ENCODE measurements at regions not wholly inside any gene's neighbourhood (a gene's known extent, or its start where the extent isn't known, plus 50 kb on each side); places are given as distances from the start of the nearest gene placed in this dataset.
A peak's percentile ranks its signal among the peaks of the same experiment; 100 is the strongest.

DNA sequence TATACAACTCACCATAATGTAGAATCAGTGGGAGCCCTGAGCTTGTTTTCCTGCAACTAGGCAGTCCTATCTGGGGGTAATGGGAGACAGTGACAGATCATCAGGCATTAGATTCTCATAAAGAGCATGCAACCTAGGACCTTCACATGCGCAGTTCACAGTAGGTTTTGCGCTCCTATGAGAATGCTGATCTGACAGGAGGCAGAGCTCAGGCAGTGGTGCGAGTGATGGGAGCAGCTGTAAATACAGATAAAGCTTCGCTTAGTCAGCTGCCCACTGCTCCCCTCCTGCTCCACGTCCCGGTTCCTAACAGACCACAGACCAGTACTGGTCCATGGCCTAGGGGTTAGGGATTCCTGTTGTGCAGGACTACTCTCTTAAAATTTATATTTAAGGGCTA, 255.3 kb upstream of the POU3F3 start:
- DNase-seq (ENCODE audit: low read depth in 2 of 2): peak in 1 of 2 donors; percentile 4
- H3K4me1 ChIP-seq (ENCODE audit: control insufficient read depth, extremely low read depth, insufficient read depth, low read length): no peaks in the 10 kb centered on the region
- H3K27ac ChIP-seq (ENCODE audit: insufficient read depth, low read length): no peak overlapping the region
- H3K9ac ChIP-seq (ENCODE audit: insufficient read depth, low read length): no peak overlapping the region
- no peak overlapping the region for H3K4me2 ChIP-seq (ENCODE audit: extremely low read depth, insufficient read depth, low read length)
- no peaks in the 10 kb centered on the region for H4K20me1 ChIP-seq (ENCODE audit: control insufficient read depth, extremely low read depth, insufficient read depth, low read length)
- no peaks in the 10 kb centered on the region for H3K79me2 ChIP-seq (ENCODE audit: control insufficient read depth, insufficient read depth, low read length)
- no peak overlapping the region for H2AFZ ChIP-seq (ENCODE audit: low read length)
- H3K4me3 ChIP-seq (replicated peaks in 1 of 4; ENCODE audit: control extremely low read depth in 1 of 4, insufficient read depth in 1 of 4, low read depth in 3 of 4, low read length in 4 of 4): no peak overlapping the region
- TF ChIP-seq, protein P1, sequence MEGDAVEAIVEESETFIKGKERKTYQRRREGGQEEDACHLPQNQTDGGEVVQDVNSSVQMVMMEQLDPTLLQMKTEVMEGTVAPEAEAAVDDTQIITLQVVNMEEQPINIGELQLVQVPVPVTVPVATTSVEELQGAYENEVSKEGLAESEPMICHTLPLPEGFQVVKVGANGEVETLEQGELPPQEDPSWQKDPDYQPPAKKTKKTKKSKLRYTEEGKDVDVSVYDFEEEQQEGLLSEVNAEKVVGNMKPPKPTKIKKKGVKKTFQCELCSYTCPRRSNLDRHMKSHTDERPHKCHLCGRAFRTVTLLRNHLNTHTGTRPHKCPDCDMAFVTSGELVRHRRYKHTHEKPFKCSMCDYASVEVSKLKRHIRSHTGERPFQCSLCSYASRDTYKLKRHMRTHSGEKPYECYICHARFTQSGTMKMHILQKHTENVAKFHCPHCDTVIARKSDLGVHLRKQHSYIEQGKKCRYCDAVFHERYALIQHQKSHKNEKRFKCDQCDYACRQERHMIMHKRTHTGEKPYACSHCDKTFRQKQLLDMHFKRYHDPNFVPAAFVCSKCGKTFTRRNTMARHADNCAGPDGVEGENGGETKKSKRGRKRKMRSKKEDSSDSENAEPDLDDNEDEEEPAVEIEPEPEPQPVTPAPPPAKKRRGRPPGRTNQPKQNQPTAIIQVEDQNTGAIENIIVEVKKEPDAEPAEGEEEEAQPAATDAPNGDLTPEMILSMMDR (conservative IDR thresholded peaks at IDR 0.05 in 1 of 2, IDR thresholded peaks at IDR 0.05 in 1 of 2; ENCODE audit: low read depth in 1 of 2, low read length in 2 of 2): no peak
- TF ChIP-seq EZH2 (IDR thresholded peaks at IDR 0.05; ENCODE audit: low read length, missing control alignments): no peak
- H3K9me3 ChIP-seq (ENCODE audit: control insufficient read depth, insufficient read depth, low read depth, low read length): no peaks in the 10 kb centered on the region
- no peaks in the 10 kb centered on the region for H3K27me3 ChIP-seq (ENCODE audit: control insufficient read depth, insufficient read depth, low read length)
- no peaks in the 10 kb centered on the region for H3K36me3 ChIP-seq (ENCODE audit: control insufficient read depth, insufficient read depth, low read length)

DNA sequence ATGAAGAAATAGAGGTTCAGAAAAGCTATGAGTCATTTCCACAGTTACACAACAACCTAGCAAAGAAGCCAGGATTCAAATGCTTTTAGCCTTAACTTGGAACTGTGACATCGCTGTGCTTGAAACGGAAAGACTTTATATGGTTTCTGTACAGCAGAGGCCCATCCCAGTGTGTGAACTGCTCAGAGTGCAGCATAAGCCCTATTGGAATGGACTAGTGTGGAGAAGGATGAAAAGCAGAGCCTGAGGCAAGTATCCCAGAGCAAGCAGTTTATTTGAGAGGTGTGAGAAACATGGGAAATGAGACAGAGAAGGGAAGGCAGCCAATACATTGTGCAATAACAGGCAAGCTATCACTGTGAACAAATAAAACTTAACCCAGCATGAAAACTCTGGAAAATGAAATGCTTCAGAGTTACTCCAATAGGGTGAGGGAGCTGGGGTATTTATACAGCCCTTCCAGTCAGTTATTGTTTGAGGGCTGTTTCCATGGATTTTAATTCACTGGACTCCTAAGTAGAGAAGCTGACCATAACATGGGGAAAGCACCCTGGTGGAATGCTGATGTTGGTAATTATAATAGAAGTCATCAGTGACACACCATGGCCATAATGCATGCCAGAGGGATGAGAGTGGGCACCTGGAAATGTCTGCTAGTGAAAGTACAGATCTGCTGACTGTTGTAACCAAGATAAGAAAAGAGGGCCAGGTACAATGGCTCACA, 254.0 kb upstream of the POU3F3 start:
- peak in 1 of 2 donors; percentile 93 for DNase-seq (ENCODE audit: low read depth in 2 of 2)
- Histone ChIP-seq H3K9ac (ENCODE audit: insufficient read depth, low read length) (no peak overlapping the region), H2AFZ (ENCODE audit: low read length) (no peak overlapping the region), H3K9me3 (ENCODE audit: control insufficient read depth, insufficient read depth, low read depth, low read length) (no peaks in the 10 kb centered on the region), H4K20me1 (ENCODE audit: control insufficient read depth, extremely low read depth, insufficient read depth, low read length) (no peaks in the 10 kb centered on the region), H3K4me3 (replicated peaks in 1 of 4; ENCODE audit: control extremely low read depth in 1 of 4, insufficient read depth in 1 of 4, low read depth in 3 of 4, low read length in 4 of 4) (no peak overlapping the region), H3K79me2 (ENCODE audit: control insufficient read depth, insufficient read depth, low read length) (no peaks in the 10 kb centered on the region), H3K36me3 (ENCODE audit: control insufficient read depth, insufficient read depth, low read length) (no peaks in the 10 kb centered on the region), H3K27ac (ENCODE audit: insufficient read depth, low read length) (no peak overlapping the region), H3K4me2 (ENCODE audit: extremely low read depth, insufficient read depth, low read length) (no peak overlapping the region), H3K27me3 (ENCODE audit: control insufficient read depth, insufficient read depth, low read length) (no peaks in the 10 kb centered on the region), H3K4me1 (ENCODE audit: control insufficient read depth, extremely low read depth, insufficient read depth, low read length) (no peaks in the 10 kb centered on the region)
- TF ChIP-seq, protein P1 (conservative IDR thresholded peaks at IDR 0.05 in 1 of 2, IDR thresholded peaks at IDR 0.05 in 1 of 2; ENCODE audit: low read depth in 1 of 2, low read length in 2 of 2): no peak
- no peak for TF ChIP-seq EZH2 (IDR thresholded peaks at IDR 0.05; ENCODE audit: low read length, missing control alignments)

DNA sequence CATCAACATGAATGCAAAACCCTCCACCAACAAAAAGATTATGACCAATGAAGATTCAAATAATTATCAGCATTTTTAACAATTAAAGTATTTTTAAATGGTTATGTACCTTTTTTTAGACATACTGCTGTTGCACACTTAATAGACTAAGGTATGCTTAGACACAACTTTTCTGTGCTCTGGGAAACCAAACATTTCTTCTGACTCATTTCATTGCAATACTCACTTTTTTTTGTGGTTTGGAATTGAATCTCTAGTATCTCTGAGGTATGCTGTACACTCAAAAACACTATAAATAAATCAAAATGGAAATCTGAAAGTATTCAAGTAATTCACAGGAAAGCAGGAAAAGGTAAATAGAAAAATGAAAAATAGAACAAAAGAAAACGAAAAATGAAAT, 247.9 kb upstream of the POU3F3 start:
- Histone ChIP-seq H4K20me1 (ENCODE audit: control insufficient read depth, extremely low read depth, insufficient read depth, low read length) (no peaks in the 10 kb centered on the region), H3K4me3 (replicated peaks in 1 of 4; ENCODE audit: control extremely low read depth in 1 of 4, insufficient read depth in 1 of 4, low read depth in 3 of 4, low read length in 4 of 4) (no peak overlapping the region), H3K27me3 (ENCODE audit: control insufficient read depth, insufficient read depth, low read length) (no peaks in the 10 kb centered on the region), H3K79me2 (ENCODE audit: control insufficient read depth, insufficient read depth, low read length) (no peaks in the 10 kb centered on the region), H3K36me3 (ENCODE audit: control insufficient read depth, insufficient read depth, low read length) (no peaks in the 10 kb centered on the region), H3K4me1 (ENCODE audit: control insufficient read depth, extremely low read depth, insufficient read depth, low read length) (no peaks in the 10 kb centered on the region), H3K4me2 (ENCODE audit: extremely low read depth, insufficient read depth, low read length) (no peak overlapping the region), H2AFZ (ENCODE audit: low read length) (no peak overlapping the region), H3K9ac (ENCODE audit: insufficient read depth, low read length) (no peak overlapping the region), H3K27ac (ENCODE audit: insufficient read depth, low read length) (no peak overlapping the region), H3K9me3 (ENCODE audit: control insufficient read depth, insufficient read depth, low read depth, low read length) (no peaks in the 10 kb centered on the region)
- TF ChIP-seq EZH2 (IDR thresholded peaks at IDR 0.05; ENCODE audit: low read length, missing control alignments): no peak
- TF ChIP-seq, protein P1 (conservative IDR thresholded peaks at IDR 0.05 in 1 of 2, IDR thresholded peaks at IDR 0.05 in 1 of 2; ENCODE audit: low read depth in 1 of 2, low read length in 2 of 2): no peak
- peak in 1 of 2 donors; percentile 79 for DNase-seq (ENCODE audit: low read depth in 2 of 2)

Measured in fibroblast of lung (primary cell).